ENCODE measurements at regions not wholly inside any gene's neighbourhood (a gene's known extent, or its start where the extent isn't known, plus 50 kb on each side); places are given as distances from the start of the nearest gene placed in this dataset.

DNA sequence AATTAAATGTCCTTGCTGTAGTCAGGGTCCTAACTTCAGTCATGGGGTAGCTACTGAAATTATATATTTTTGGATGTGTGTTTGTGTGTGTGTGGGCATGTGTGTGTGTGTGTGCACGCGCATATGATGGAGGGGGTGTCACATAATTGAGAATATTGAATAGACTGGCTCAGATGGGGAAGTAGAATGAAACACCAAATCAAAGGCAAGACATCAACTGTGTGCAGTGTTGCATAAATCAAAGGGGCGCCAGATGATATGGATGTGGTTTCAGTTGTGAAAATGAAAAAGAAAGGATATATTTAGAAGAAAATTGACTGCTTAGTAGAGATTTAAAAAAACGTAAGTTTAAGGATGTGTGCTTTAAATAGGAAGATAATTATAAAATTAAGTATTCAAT, 144.2 kb upstream of the CEP162 start:
- in situ Hi-C loops (cut with MboI) (no loop called here), intact Hi-C loops (cut with micrococcal nuclease) (no loop called here)
- Histone ChIP-seq H4K20me1 (replicated peaks; ENCODE audit: control insufficient read depth, insufficient read depth, low read length) (no peaks in the 10 kb centered on the region), H3K4me3 (no peak overlapping the region), H3K9me1 (ENCODE audit: control insufficient read depth, insufficient read depth, low read length) (no peaks in the 10 kb centered on the region), H3K36me3 (ENCODE audit: control insufficient read depth, insufficient read depth, low read length) (no peaks in the 10 kb centered on the region), H2AFZ (ENCODE audit: low read depth, low read length) (no peak overlapping the region), H3K27ac (ENCODE audit: extremely low read depth, low read depth, low read length) (no peak overlapping the region), H3K9ac (ENCODE audit: insufficient read depth in 1 of 2, low read depth in 2 of 2, low read length in 2 of 2) (no peak overlapping the region), H3K79me2 (ENCODE audit: control insufficient read depth, insufficient read depth, low read length) (no peaks in the 10 kb centered on the region), H3K4me1 (replicated peaks in 1 of 2; ENCODE audit: control insufficient read depth in 2 of 2, insufficient read depth in 2 of 2, low read length in 2 of 2) (no peaks in the 10 kb centered on the region; a peak in 1 of 5 replicates), H3K9me3 (replicated peaks; ENCODE audit: control insufficient read depth, insufficient read depth, low read depth, low read length) (no peaks in the 10 kb centered on the region), H3K4me2 (ENCODE audit: insufficient read depth, low read length) (no peak overlapping the region), H3K27me3 (ENCODE audit: control insufficient read depth in 2 of 2, insufficient read depth in 2 of 2, low read length in 2 of 2) (no peaks in the 10 kb centered on the region)
- FAIRE-seq (no peak), ATAC-seq (no peak), DNase-seq (ENCODE audit: extremely low read depth in 1 of 4, low spot score in 3 of 4) (no peak)
- TF ChIP-seq BRD9 (IDR thresholded peaks at IDR 0.05; ENCODE audit: low read depth, partially characterized antibody), result no peak
- 0% methylated on average over 4 of the region's 4 CpGs for WGBS (ENCODE audit: insufficient coverage, low coverage, missing lambda C conversion rate)
- BruUV-seq (replicated peaks), result no TSS peak
- ChIA-PET CTCF (ENCODE audit: low intra/inter-chr PET ratio) (no interaction called here), POLR2A (interaction anchor here (0.5 kb wide), 1 partner anchor 157 kb away, joined by 3 read pairs; no protein-coding TSS in a partner anchor)

DNA sequence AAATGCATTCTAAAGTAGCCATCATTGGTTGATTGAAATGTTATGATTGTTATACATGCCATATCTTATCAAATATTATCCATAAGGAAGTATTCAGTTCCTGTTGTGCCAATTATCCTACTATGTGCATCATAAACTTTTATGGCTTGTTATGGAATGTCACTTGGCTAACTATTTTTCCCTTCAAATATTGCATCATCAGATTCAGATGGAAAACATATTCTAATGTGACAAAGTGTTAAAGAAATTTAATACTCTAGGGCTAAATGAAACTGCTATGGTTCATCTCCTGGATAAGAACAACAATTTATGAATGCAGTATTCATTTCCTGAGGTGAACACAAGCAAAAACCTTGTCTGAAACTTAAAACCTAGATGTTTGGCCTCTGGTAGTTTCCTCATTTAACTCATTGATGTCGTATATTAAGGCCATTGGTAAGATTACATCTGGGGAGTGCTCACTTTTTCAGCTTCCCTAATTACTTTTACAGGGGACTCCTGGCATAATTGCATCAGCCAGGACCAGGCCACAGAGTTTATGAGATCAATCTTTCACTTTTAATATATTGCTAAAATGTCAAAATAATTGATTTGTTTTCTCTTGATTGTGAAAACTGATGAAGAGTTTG, 134.9 kb upstream of the CEP162 start:
- Histone ChIP-seq H3K27ac (ENCODE audit: extremely low read depth, low read depth, low read length) (no peak overlapping the region), H3K4me2 (ENCODE audit: insufficient read depth, low read length) (no peak overlapping the region), H4K20me1 (replicated peaks; ENCODE audit: control insufficient read depth, insufficient read depth, low read length) (no peaks in the 10 kb centered on the region), H3K36me3 (ENCODE audit: control insufficient read depth, insufficient read depth, low read length) (no peaks in the 10 kb centered on the region), H3K4me1 (replicated peaks in 1 of 2; ENCODE audit: control insufficient read depth in 2 of 2, insufficient read depth in 2 of 2, low read length in 2 of 2) (no peaks in the 10 kb centered on the region), H3K9me3 (replicated peaks; ENCODE audit: control insufficient read depth, insufficient read depth, low read depth, low read length) (no peaks in the 10 kb centered on the region), H3K4me3 (no peak overlapping the region), H3K27me3 (ENCODE audit: control insufficient read depth in 2 of 2, insufficient read depth in 2 of 2, low read length in 2 of 2) (no peaks in the 10 kb centered on the region), H2AFZ (ENCODE audit: low read depth, low read length) (no peak overlapping the region), H3K79me2 (ENCODE audit: control insufficient read depth, insufficient read depth, low read length) (no peaks in the 10 kb centered on the region), H3K9ac (ENCODE audit: insufficient read depth in 1 of 2, low read depth in 2 of 2, low read length in 2 of 2) (no peak overlapping the region), H3K9me1 (ENCODE audit: control insufficient read depth, insufficient read depth, low read length) (no peaks in the 10 kb centered on the region)
- 0% methylated on average over 1 of the region's 1 CpG for WGBS (ENCODE audit: insufficient coverage, low coverage, missing lambda C conversion rate)
- ATAC-seq, result no peak
- FAIRE-seq, result no peak
- ChIA-PET POLR2A (no interaction called here), CTCF (ENCODE audit: low intra/inter-chr PET ratio) (no interaction called here)
- in situ Hi-C loops (cut with MboI), result no loop called here
- DNase-seq (ENCODE audit: extremely low read depth in 1 of 4, low spot score in 3 of 4), result no peak
- intact Hi-C loops (cut with micrococcal nuclease), result no loop called here
- BruUV-seq (replicated peaks), result no TSS peak
- TF ChIP-seq NR1H2 (CRISPR knock-in tag; IDR thresholded peaks at IDR 0.05), result no peak
- TF ChIP-seq BRD9 (IDR thresholded peaks at IDR 0.05; ENCODE audit: low read depth, partially characterized antibody), result no peak
- TF ChIP-seq MECOM (CRISPR knock-in tag; IDR thresholded peaks at IDR 0.05), result no peak
- no peak for TF ChIP-seq ZNF408 (CRISPR knock-in tag; IDR thresholded peaks at IDR 0.05; ENCODE audit: low read depth)
- no peak for TF ChIP-seq MTA2 (IDR thresholded peaks at IDR 0.05; ENCODE audit: low read depth)
- no peak for TF ChIP-seq CEBPG (CRISPR knock-in tag; IDR thresholded peaks at IDR 0.05)
- TF ChIP-seq CEBPG (tag; conservative IDR thresholded peaks at IDR 0.05 in 1 of 2, IDR thresholded peaks at IDR 0.05 in 1 of 2), result peak; percentile 59 to 80
- no peak for TF ChIP-seq FOSL1 (tag; conservative IDR thresholded peaks at IDR 0.05)
- no peak for TF ChIP-seq COPS2 (conservative IDR thresholded peaks at IDR 0.05)
- TF ChIP-seq, protein P1, sequence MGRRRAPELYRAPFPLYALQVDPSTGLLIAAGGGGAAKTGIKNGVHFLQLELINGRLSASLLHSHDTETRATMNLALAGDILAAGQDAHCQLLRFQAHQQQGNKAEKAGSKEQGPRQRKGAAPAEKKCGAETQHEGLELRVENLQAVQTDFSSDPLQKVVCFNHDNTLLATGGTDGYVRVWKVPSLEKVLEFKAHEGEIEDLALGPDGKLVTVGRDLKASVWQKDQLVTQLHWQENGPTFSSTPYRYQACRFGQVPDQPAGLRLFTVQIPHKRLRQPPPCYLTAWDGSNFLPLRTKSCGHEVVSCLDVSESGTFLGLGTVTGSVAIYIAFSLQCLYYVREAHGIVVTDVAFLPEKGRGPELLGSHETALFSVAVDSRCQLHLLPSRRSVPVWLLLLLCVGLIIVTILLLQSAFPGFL (CRISPR knock-in tag; IDR thresholded peaks at IDR 0.05), result no peak
- TF ChIP-seq ZNF830 (CRISPR knock-in tag; IDR thresholded peaks at IDR 0.05), result no peak
- TF ChIP-seq FOXJ2 (tag; IDR thresholded peaks at IDR 0.05), result no peak
- TF ChIP-seq TRIM24 (IDR thresholded peaks at IDR 0.05), result no peak
- TF ChIP-seq PHF21A (IDR thresholded peaks at IDR 0.05; ENCODE audit: borderline replicate concordance, low read depth), result no peak

Data from K562 (cell line).